H54 (cell line): ENCODE measurements at regions not wholly inside any gene's neighbourhood (a gene's known extent, or its start where the extent isn't known, plus 50 kb on each side); places are given as distances from the start of the nearest gene placed in this dataset.

ENCODE experiments used
- DNase-seq: peaks from one replicate; pipeline ENCODE4 v3.0.0; 2011; ENCODE audit warnings: low spot score, mixed read lengths; ENCODE audit not compliant: insufficient read length
- FAIRE-seq: peaks from 3 replicates; lab custom pipeline; 2011; peaks lifted over from hg19 to GRCh38; lab: Jason Lieb, UNC
- POLR2A ChIP-seq: IDR thresholded peaks from 2 replicates; pipeline ENCODE4 v1.6.1; 2011; ENCODE audit warnings: low read depth, mild to moderate bottlenecking, low read length

- DNase-seq (no peak), FAIRE-seq (no peak)
- no peak for TF ChIP-seq POLR2A
Observed at GRCh38 chr16:63241497-63242028, 1205.3 kb upstream of the CDH8 start.

- TF ChIP-seq POLR2A: no peak
- FAIRE-seq (no peak), DNase-seq (no peak)
Observed at GRCh38 chr16:63239065-63239570, 1202.9 kb upstream of the CDH8 start.

GRCh38 chr16:63230421-63231040 lies 1194.3 kb upstream of the CDH8 start:
- FAIRE-seq: no peak
- no peak for DNase-seq
- no peak for TF ChIP-seq POLR2A

GRCh38 chr16:63228259-63228658 lies 1192.0 kb upstream of the CDH8 start:
- no peak for TF ChIP-seq POLR2A
- FAIRE-seq: no peak
- no peak for DNase-seq

- TF ChIP-seq POLR2A: no peak
- FAIRE-seq (no peak), DNase-seq (no peak)
Observed at GRCh38 chr16:63223851-63224250, 1187.6 kb upstream of the CDH8 start.

GRCh38 chr16:63216696-63217423 lies 1180.6 kb upstream of the CDH8 start:
- FAIRE-seq (no peak), DNase-seq (no peak)
- TF ChIP-seq POLR2A: no peak

- no peak for TF ChIP-seq POLR2A
- FAIRE-seq (no peak), DNase-seq (no peak)
Observed at GRCh38 chr16:63201851-63202250, 1165.6 kb upstream of the CDH8 start.

GRCh38 chr16:63200940-63201339 lies 1164.7 kb upstream of the CDH8 start:
- FAIRE-seq: no peak
- no peak for DNase-seq
- TF ChIP-seq POLR2A: no peak

GRCh38 chr16:63195336-63195735 lies 1159.1 kb upstream of the CDH8 start:
- no peak for TF ChIP-seq POLR2A
- DNase-seq (no peak), FAIRE-seq (no peak)

GRCh38 chr16:63192980-63193379 lies 1156.7 kb upstream of the CDH8 start:
- no peak for TF ChIP-seq POLR2A
- no peak for DNase-seq
- no peak for FAIRE-seq

GRCh38 chr16:63188086-63188771 lies 1152.0 kb upstream of the CDH8 start:
- FAIRE-seq (no peak), DNase-seq (no peak)
- no peak for TF ChIP-seq POLR2A

GRCh38 chr16:63187638-63188037 lies 1151.4 kb upstream of the CDH8 start:
- DNase-seq (no peak), FAIRE-seq (no peak)
- TF ChIP-seq POLR2A: no peak

- FAIRE-seq (no peak), DNase-seq (no peak)
- no peak for TF ChIP-seq POLR2A
Observed at GRCh38 chr16:63185235-63185780, 1149.1 kb upstream of the CDH8 start.

- FAIRE-seq (no peak), DNase-seq (no peak)
- TF ChIP-seq POLR2A: no peak
Observed at GRCh38 chr16:63183743-63184142, 1147.5 kb upstream of the CDH8 start.
